Anterior cingulate cortex (tissue), 58 donors: ENCODE measurements at regions not wholly inside any gene's neighbourhood (a gene's known extent, or its start where the extent isn't known, plus 50 kb on each side); places are given as distances from the start of the nearest gene placed in this dataset.

Experiments used
- DNase-seq, 58 donors: peaks; one replicate each; lab custom pipeline; 2025; lab: John Stamatoyannopoulos, UW

DNA sequence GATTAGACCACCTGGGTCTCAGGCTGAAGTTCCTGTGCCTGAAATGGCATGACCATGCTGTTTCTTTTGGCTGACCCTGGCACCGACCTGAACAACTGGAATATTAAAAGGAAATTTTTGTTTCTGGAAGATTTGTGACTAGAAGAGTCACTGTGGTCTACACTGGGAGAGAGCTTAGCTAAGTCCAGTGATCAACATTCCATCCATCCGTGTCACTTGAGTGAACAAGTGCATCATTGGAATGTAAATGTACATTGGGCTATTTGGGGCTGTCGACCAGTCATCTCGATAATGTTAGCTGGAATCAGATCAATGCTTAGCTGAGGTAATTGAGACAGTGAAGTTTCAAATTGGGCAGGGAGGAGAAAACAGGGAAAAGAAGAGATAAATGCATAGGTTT, 95.4 kb upstream of the CCDC85A start:
- DNase-seq, result no peak

DNA sequence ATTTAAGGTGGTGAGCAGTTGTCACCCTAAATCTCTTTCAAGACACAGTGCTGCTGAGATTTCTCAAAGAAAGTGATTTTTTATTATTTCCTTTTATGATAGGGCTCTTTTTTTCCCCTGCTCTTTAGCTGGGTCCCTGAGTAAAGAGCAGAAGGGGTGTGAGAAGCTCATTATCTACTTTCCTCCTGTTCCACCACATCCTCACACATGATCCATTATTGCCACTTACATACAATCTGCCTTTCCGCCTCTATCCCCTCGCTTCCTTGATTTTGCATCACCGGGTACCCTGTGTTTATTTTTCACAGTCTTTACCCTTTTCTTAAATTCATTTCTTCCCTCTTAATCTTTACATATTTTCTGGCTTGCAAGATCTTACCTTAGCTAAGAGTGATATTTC, 93.9 kb upstream of the CCDC85A start:
- DNase-seq, result no peak

DNA sequence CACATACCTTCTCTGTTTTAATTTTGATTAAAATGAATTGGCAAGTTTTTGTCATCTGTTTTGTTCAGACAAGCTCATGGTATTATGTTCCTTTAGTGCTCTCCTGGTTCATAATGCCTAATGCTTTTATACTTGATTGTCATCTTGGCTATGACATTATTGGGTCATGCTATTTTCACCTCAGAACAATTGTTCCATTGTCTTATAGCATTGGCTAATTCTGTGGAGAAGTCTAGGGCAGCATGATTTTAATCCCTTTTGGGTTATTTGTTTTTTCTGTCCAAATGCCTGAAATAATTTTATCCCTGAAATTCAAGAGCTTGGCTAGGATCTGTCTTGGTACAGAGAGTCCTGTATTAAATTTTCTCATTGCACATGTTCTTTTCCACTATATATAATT, 83.8 kb upstream of the CCDC85A start:
- no peak for DNase-seq

DNA sequence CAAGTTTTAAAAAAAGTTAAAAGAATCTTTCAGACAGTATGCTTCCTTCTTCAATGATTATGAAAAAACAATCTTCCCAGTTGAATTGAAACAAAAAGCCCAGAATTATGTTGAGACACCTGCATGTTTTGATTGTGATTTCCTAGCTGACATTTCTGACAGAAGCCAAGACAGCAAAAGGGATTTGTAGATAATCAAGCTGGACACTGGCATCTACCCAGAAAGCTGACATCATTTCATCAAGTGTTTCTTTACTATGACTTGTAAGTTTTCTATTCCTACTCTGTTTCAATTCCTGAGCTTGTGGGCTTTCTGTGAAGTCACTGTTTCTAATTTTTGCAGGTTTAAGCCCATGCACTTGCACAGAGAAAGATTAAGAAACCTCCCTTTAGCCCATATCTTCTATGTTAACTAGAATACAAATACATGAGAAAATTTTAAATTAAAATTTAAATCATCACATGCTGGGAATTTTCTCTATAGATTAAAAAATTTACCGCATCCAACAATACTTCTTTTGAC, 82.9 kb upstream of the CCDC85A start:
- DNase-seq, result no peak

DNA sequence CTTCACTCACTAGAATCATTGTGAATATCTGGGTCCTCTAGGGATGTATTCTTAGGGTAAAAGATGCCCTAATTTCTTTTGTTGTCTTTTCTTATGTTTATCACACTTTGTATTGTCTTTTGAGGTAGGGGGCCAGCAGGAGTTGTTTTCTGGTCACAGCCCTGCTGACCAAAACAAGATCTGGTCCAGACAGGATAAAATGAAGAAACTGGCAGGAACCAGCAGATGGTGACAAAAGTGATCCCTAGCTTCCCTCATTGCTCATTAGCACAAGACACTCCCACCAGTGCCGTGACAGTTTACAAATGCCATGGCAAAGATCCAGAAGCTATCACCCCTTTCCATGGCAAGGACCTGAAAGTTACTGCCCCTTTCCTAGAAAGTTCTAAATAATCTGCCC, 81.7 kb upstream of the CCDC85A start:
- no peak for DNase-seq

DNA sequence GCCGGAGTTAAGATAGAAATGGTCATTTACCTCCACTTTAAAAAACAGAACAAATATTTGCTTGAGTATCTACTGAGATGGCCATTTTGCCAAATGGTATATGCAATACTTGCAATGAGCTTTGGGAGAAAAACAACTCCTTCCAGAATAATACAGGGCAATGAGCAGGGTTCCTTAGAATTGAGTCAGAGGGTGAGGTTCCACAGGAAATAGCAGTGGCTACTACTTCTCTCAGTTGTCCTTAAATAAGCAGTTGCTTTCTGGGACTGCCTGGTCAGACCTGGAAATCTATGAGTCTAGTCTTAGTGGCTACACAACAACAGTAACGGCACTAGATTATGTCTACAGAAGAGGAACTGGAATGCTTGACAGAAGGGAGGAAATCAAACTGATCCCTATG, 80.9 kb upstream of the CCDC85A start:
- DNase-seq, result no peak

DNA sequence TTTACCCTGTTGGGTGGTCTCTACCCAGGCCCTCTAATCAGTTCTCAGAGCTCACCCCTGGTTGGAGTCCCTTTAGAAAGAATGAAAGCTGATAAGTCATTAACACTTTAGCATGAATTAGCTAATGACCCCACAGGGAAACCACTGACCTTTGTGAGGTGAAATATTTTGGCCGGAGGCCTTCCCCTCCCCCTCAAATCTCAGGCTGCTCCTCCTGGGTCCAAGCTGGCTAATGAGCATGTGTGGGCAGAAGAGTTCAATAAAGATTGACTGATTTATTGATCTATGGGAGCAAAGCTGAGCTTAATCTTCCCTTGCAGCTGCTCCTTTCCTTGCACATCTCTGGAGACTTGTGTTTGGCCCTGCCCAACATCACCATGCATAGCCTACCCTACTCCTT, 78.8 kb upstream of the CCDC85A start:
- DNase-seq, result no peak

DNA sequence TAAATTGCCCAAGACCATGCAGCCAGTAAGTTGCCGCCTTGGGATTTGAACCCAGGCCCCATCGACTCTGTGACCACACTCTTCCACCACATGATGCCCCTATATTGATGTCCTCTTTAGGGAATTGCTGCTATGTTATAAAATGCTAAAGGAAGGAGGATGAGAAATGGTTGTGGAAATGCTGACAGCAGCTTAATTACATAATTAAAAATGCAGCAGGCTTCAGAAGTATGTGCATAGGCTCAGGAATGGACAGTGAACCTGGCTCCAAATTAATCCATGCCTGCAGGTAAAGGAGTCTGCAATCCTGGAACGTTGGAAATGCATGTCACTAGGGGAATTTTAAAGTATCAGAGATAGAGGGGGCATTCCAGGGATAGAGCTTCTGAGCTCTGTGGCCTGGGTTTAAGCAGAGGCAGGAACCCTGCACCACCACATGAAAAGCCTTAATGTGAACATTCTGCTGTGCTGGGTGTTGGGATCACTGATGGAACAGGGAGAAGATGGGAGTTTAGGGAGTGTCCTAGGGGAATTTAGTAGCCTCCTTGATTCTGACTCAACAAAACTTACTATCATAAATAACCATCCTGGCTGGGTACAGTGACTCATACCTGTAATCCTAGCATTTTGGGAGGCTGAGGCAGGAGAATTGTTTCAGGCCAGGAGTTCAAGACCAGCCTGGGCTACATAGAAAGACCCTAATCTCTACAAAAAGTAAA, 76.1 kb upstream of the CCDC85A start:
- DNase-seq, result no peak

DNA sequence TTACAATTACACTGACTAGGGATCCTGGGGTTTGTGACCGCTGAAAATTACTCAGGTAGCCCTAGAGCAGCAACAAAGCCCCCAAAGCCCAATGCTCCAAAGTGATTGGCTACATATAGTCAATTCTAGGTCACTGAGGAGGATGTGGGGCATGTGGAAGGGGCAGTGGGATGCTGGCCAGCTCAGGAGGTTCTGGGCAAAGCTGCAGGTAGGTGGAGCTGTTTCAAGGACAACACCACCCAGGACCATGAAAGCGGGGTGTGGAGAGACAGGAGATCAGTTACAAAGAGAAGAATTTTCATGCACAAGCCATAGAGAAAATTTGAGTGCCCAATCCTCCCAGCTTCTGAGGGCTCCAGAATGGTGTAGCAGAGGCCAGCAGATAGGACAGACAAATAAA, 75.0 kb upstream of the CCDC85A start:
- no peak for DNase-seq

DNA sequence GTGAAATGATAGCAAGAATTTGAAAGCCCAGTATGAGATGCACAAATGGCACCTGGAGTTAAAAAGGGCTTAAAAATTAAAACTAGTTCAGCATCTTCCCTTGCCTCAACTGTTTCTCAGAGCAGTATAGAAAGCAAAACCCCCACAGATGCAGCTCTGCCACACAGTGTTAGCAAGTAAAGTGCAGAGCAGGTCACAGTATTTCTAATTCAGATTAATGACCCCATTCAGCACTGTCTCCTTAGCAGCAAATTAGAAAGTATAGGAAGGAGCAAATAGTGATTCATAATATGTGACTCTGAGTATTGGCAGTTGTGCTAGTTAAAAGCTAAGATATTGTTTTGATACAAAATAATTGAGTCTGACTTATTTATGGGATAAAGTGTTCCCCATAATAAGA, 73.8 kb upstream of the CCDC85A start:
- no peak for DNase-seq

DNA sequence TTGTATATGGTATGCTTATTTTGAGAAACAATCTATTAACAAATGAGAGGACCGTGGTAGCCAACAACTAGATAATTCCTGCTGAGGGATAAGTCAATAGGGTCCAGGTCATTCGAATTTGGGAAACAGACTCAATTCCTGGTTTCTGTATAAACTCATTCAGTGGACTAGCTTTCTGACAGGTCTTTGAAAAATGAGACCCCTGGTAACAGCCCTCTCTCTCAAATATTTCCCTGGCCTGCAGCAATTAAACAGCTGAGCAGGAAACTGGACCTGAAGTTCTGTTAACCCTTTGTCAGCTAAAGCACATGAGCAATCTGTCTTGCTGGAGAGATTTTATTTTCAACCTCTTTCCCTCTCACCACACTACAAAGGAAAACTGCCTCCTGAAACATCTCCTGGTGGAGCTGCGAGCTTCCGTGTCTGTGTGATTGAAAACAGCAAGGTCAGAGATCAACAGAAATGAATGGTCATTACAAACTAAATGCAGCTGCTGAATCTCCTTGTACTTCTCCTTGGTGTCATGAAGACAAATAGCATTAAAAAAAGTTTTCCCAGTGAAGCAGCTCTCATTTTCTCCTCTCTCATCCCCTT, 70.3 kb upstream of the CCDC85A start:
- no peak for DNase-seq

DNA sequence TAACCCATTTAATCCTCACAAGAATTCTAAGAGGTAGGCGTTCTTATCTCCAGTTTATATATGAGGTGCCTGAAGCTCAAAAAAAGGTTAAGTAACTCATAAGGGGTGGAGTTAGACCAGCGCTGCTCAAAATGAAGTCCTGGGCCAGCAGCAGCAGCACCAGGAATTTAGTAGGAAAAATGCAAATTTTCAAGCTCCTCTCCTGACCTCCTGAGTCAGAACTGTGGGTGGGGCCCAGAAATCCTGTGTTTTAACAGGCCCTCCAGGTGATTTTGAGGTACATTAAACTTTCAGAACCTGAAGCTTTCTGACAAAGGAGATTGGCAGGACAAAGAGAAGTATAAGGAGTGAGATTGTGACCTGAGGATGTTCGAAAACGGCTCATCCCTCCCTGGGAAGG, 66.0 kb upstream of the CCDC85A start:
- no peak for DNase-seq

DNA sequence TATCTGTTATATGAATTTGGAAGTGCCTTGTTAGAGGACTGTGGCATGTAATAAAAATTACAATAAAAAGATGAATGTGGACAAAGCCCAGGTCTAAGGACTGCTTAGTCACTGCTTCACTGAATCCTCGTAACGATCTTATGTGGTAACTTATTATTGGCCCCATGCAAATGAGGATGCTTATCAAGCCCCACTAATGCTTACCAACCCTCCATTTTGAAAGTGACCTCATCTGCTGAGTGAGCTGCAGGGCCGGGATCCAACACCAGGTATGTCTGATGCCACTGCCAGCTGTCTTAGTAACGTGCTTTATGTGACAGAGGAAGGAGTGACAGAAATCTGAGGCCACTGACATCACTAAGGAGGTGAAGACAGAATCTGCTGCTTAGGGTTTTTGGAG, 65.3 kb upstream of the CCDC85A start:
- no peak for DNase-seq

DNA sequence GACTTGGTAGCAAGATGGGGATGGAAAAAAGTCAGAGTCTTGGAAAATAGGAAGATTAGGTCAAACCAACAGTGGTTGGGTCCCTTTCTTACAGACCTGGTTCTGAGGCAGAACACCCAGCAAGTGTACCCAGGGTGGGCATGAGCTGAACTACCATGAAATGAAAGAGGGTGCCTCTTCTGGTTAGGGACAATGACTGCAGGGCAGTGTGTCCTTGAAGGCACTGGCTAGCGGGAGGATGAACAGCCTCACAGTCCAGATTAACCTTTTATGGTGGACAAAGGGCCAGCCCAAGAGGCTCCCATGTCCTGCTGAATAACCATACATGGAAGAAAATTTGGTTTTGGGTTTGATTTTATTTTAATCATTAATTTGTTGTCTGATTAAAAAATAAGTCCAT, 61.8 kb upstream of the CCDC85A start:
- no peak for DNase-seq

DNA sequence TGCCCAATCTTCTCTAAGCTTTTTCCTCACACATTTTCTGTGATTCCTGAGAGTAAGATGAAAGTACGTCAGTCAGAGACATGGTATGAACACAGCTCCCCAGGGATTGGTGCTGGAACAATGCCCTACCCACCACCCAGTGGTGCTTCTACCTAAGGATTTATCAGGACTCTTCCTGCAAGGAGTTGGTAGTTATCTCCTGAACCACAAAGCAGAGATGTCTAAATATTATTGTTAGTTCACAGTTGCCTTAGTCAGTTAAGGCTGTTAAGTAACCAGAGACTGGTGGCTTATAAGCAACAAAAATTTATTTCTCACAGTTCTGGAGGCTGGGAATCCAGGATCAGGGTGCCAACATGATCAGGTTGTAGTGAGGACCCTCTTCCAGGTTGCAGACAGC, 60.3 kb upstream of the CCDC85A start:
- DNase-seq, result no peak

DNA sequence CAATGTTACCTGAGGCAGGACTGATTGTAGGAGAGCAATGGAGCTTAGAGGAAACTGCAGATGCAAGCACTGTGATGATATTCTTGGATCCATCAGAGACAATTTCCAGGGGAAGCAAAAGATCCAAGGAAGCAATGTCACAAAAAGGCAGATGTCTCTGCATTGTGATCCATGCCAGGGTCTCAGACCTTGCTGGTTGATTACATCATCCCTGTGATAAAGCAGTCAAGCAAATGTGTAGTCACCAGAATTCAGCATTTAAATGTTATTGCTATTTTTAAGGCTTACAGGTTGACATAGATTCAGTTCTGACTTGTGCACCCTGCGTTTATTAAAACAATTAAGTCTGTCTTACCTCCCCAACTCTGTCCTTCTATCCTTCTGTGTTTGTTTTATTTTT, 56.8 kb upstream of the CCDC85A start:
- no peak for DNase-seq

DNA sequence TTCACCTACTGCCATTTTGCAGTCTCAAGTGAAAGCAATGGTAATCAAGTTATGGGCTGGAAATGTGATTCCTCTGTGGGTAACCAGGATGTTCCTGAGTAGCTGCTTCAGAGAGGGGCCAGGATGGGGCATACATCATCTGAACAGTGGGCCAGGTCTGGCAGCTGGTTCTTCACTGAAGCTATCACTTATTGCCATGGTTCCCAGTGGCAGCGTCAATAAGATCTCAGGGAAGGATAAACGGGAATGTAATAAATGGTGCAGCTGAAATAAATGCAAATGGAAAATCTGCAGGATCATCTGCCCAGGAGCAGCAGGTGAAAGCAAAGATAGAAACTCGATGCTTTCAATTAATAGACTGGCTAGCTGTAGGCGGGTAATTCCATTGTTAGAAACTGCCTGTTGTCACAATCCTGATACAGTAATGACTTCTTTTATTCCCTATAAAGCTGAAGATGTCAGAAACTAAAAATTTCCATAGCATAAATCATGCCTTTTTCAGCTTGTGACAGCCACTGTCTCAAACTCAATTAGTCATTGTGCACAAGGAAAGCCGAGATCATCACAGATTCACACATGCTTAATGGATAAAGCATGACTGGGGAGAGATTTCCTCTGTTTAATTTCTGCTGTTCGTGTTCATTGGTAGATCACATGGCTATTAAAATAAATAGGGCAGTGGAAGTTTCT, 56.2 kb upstream of the CCDC85A start:
- peak in 1 of 58 donors; percentile 19 for DNase-seq

DNA sequence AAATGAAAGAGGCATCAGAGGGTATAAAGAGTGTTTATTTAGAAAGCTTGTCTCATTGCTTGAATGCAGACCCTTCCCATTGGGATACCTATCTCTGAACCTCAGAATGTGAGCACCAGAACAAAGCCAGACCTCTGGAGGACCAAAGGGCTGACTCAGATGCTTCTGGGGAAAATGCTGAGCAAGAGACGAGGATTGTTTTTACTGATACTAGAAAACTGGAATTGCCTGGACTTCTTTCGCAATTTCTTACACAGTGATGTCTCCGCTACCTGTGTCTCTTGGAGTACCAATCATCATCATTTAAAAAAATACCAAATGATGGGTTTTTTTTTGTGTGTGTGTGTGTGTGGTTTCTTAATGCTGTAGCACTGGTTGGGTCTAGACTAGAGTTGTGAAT, 55.6 kb upstream of the CCDC85A start:
- no peak for DNase-seq

DNA sequence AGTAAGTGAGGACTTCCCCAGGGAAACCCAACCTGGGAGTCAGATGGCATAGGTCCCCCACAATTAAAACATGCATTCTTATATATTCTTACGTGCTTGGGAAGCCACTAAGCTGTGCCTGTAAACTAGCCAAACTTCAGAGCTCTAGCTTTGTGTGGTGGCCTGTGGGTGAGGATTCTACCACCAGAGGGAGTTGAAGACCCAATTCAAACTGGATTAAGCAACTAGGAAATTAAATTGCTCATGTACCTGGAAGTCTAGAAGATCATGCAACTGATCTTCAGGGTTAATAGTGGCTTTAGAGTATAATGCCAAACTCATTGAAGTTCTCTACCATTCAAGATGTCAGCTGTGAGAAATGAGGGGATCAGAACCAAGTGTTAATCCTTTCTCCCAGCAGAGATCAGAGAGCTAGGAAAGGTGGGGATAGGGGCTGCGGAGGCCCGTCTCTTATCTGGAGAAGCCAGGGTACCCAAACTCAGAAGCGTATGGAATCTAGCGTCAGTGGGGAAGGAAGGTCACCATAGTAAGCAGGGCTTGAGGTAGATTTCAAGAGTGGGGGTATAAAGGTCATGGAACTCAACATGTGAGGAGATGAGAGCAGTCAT, 53.2 kb upstream of the CCDC85A start:
- peak in 19 of 58 donors; percentile 1 to 40 (median 8) for DNase-seq

DNA sequence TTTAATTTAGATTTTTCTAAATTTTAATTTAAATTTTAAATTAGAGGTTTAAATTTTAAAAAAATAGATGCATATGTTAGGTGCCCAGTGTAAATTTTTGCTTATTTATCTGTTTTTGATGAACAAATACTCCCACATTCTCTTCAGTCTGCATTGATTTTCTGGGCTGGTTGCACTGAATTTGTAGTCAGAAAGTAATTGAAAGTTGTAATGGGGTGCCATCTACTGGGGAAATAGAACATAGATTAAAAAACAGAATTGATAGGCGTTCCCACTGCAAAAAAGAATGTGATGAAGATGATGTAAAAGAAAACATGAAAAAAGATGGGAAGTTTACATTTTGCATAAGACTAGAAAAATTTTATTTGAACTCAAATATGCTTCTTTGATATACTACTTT, 51.7 kb upstream of the CCDC85A start:
- peak in 2 of 58 donors; percentile 30 to 68 for DNase-seq

DNA sequence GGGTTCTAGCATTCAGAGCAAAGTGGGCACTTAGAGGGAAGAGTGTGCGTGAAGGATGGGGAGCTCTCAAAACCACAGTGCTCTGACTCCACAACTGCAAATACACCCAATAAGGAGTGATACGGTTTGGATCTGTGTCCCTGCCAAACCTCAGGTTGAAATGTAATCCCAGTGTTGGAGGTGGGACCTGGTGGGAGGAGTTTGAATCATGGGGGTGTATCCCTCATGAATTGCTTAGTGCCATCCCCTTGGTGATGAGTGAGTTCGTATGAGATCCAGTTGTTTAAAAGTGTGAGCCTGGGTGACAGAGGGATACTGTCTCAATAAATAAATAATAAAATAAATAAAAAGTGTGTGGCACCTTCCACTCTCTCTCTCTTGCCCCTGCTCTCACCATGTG, 50.3 kb upstream of the CCDC85A start:
- DNase-seq, result no peak
